Tibial artery (tissue), 4 donors: ENCODE measurements at regions not wholly inside any gene's neighbourhood (a gene's known extent, or its start where the extent isn't known, plus 50 kb on each side); places are given as distances from the start of the nearest gene placed in this dataset.

ENCODE experiments used
- DNase-seq, 2 donors: peaks; one replicate each; pipeline ENCODE4 v3.0.0-alpha.2; 2019
- H3K27ac ChIP-seq, 2 donors: fragments of 200-600 bp; sonication (generic) in 1 of 2; 1 replicate in 1 of 2; 2 replicates in 1 of 2; pipeline ENCODE4 v1.5.1; 2018 to 2019; ENCODE audit warnings: mild to moderate bottlenecking in 1 of 2
- H3K27me3 ChIP-seq, 2 donors: fragments of 200-600 bp; sonication (generic) in 1 of 2; one replicate each; pipeline versions ENCODE4 v1.5.1 to v1.6.0; 2016 to 2019
- H3K36me3 ChIP-seq, 3 donors: fragments of 200-600 bp; sonication (generic) in 2 of 3; one replicate each; pipeline ENCODE4 v1.5.1; 2016 to 2019; ENCODE audit warnings: mild to moderate bottlenecking in 2 of 3
- H3K4me1 ChIP-seq, 4 donors: fragments of 200-600 bp; sonication (generic) in 2 of 4; 1 replicate in 3 of 4; 2 replicates in 1 of 4; pipeline ENCODE4 v1.5.1; 2016 to 2019
- H3K4me3 ChIP-seq, 2 donors: fragments of 200-600 bp; sonication (generic) in 1 of 2; 1 replicate in 1 of 2; 2 replicates in 1 of 2; pipeline ENCODE4 v1.5.1; 2018 to 2019; ENCODE audit warnings: mild to moderate bottlenecking in 2 of 2
- H3K9me3 ChIP-seq, 3 donors: fragments of 200-600 bp; sonication (generic) in 1 of 3; one replicate each; pipeline ENCODE4 v1.5.1; 2016 to 2019
- CTCF ChIP-seq, 2 experiments: fragments of 200-600 bp in 1 of 2; fragments of 450-650 bp in 1 of 2; IDR thresholded peaks; one replicate each; pipeline ENCODE4 v1.5.1; 2017 to 2019; ENCODE audit warnings: antibody characterized with exemption in 2 of 2, mild to moderate bottlenecking in 1 of 2, moderate library complexity in 1 of 2
- intact Hi-C: fragments of 100-400 bp; cut with DNase I; formaldehyde crosslinking; loops from one replicate; pipeline ENCODE4 v1.15.0; 2023; ENCODE audit warnings: low total_unique reads

DNA sequence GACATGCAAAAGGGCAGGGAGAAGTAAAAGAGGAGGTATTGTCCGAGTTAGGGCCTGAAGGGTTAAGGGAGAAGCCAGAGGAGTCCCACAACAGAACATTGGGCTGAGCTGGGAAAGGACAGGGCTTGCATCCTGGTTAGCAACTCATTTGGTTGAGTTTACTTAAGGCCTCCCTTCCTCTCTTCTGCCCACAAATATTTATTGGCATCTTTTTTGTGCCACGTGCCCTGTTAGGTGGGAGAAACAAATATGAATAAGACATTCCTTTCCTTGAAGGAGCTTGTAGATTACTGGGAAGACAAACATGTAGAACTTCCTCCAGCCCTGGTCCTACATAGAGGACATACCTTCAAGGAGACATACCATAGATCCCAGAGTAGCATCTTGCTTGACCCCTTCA is 53.0 kb upstream of the PRELP start:
- Histone ChIP-seq H3K4me3 (no peak overlapping the region), H3K9me3 (no peaks in the 10 kb centered on the region), H3K36me3 (no peaks in the 10 kb centered on the region), H3K27me3 (no peaks in the 10 kb centered on the region), H3K4me1 (peaks cover 0 to 4% (median 0%) of the 10 kb centered on the region in 4 donors), H3K27ac (no peak overlapping the region)
- no peak for TF ChIP-seq CTCF (IDR thresholded peaks at IDR 0.05)
- intact Hi-C loops: no loop called here
- DNase-seq: no peak

DNA sequence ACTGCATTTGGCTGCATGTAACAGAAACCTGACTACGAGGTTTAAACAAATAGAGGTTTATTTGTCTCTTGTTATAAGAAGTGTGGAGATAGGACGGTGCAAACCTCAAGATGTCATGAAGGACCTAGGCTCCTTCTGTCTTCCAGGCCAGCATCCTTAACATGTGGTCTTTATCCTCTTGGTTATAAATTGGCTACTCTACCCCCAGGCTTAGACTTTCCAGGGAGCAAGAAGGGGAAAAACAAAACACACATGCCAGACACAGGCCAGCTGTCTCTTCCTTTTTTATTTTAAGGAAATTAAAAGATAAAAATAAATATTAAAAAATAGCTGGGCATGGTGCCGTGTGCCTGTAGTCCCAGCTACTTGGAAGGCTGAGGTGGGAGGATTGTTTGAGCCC is 51.3 kb upstream of the PRELP start:
- intact Hi-C loops: no loop called here
- no peak for DNase-seq
- H3K9me3 ChIP-seq: no peaks in the 10 kb centered on the region
- no peak overlapping the region for H3K27ac ChIP-seq
- no peak overlapping the region for H3K4me3 ChIP-seq
- TF ChIP-seq CTCF (IDR thresholded peaks at IDR 0.05): no peak
- H3K27me3 ChIP-seq: no peaks in the 10 kb centered on the region
- H3K4me1 ChIP-seq: peaks cover 0 to 4% (median 0%) of the 10 kb centered on the region in 4 donors
- no peaks in the 10 kb centered on the region for H3K36me3 ChIP-seq

GRCh38 chr1:203424861-203425662 is 50.5 kb upstream of the PRELP start:
- intact Hi-C loops: no loop called here
- H3K4me3 ChIP-seq: no peak overlapping the region
- H3K27ac ChIP-seq: no peak overlapping the region
- no peaks in the 10 kb centered on the region for H3K36me3 ChIP-seq
- peaks cover 0 to 4% (median 0%) of the 10 kb centered on the region in 4 donors for H3K4me1 ChIP-seq
- DNase-seq: no peak
- H3K27me3 ChIP-seq: no peaks in the 10 kb centered on the region
- TF ChIP-seq CTCF (IDR thresholded peaks at IDR 0.05): no peak
- H3K9me3 ChIP-seq: no peaks in the 10 kb centered on the region

- TF ChIP-seq CTCF (IDR thresholded peaks at IDR 0.05): no peak
- DNase-seq: no peak
- H3K27ac ChIP-seq: no peak overlapping the region
- intact Hi-C loops: no loop called here
- H3K4me1 ChIP-seq: peaks cover 0 to 4% (median 0%) of the 10 kb centered on the region in 4 donors
- no peak overlapping the region for H3K4me3 ChIP-seq
- H3K27me3 ChIP-seq: no peaks in the 10 kb centered on the region
- H3K9me3 ChIP-seq: no peaks in the 10 kb centered on the region
- no peaks in the 10 kb centered on the region for H3K36me3 ChIP-seq
These were observed 50.0 kb upstream of the PRELP start for GRCh38 chr1:203425663-203425975.
